RWPE2 (cell line): ENCODE measurements at regions not wholly inside any gene's neighbourhood (a gene's known extent, or its start where the extent isn't known, plus 50 kb on each side); places are given as distances from the start of the nearest gene placed in this dataset.

Source experiments
- ATAC-seq: fragments of 200-7000 bp; cut with Tn5 transposase; 3 replicates; pipeline ENCODE4 v1.9.1; 2021; ENCODE audit warnings: low read depth
- DNase-seq: peaks from one replicate; pipeline ENCODE4 v3.0.0-alpha.2; 2020; ENCODE audit warnings: low spot score
- H3K27ac ChIP-seq: fragments of 450-650 bp; 2 replicates; pipeline ENCODE4 v1.5.1; 2017; ENCODE audit warnings: mild to moderate bottlenecking; ENCODE audit not compliant: poor library complexity, severe bottlenecking
- H3K27me3 ChIP-seq: fragments of 250-450 bp; sonication (Bioruptor Pico); 2 replicates; pipeline ENCODE4 v1.5.1; 2021; ENCODE audit warnings: mild to moderate bottlenecking, moderate library complexity; ENCODE audit not compliant: insufficient read depth, poor library complexity, severe bottlenecking
- H3K36me3 ChIP-seq: fragments of 250-450 bp; sonication (Bioruptor Pico); 2 replicates; pipeline ENCODE4 v1.5.1; 2020; ENCODE audit warnings: low read depth, mild to moderate bottlenecking, moderate library complexity
- H3K4me1 ChIP-seq: fragments of 250-450 bp; sonication (Bioruptor Pico); 2 replicates; pipeline ENCODE4 v1.5.1; 2021; ENCODE audit warnings: mild to moderate bottlenecking, moderate library complexity; ENCODE audit not compliant: insufficient read depth, poor library complexity, severe bottlenecking
- H3K4me3 ChIP-seq: fragments of 250-450 bp; sonication (Bioruptor Pico); 2 replicates; pipeline ENCODE4 v1.5.1; 2021; ENCODE audit warnings: mild to moderate bottlenecking, moderate library complexity; ENCODE audit not compliant: severe bottlenecking
- H3K9me3 ChIP-seq: fragments of 250-450 bp; sonication (Bioruptor Pico); 2 replicates; pipeline ENCODE4 v1.5.1; 2021; ENCODE audit warnings: mild to moderate bottlenecking, moderate library complexity; ENCODE audit not compliant: severe bottlenecking
- CTCF ChIP-seq: fragments of 450-650 bp; IDR thresholded peaks from one replicate; pipeline ENCODE4 v1.5.1; 2017; ENCODE audit warnings: mild to moderate bottlenecking, moderate library complexity; ENCODE audit not compliant: poor library complexity, severe bottlenecking

DNA sequence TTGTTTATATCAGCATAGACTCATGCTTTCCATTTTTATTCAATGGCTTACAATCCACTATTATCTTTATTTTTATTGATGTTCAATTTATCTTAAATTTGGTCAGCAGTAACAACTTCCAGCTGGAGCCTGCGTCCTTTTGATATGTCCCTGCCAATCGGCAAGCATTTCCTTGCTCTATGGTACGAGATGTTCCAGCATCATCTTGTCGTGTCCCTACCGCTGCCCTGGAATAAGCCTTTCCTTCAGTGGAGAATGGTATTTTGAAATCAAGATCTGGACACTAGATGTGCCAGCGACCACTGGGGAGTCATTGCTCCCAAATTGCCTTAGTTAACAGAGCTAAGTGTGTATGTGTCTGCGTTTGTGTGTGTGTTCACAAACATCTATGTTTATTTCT is 151.6 kb upstream of the RGMB start:
- Histone ChIP-seq H3K4me1 (no peaks in the 10 kb centered on the region), H3K4me3 (no peak overlapping the region), H3K9me3 (no peaks in the 10 kb centered on the region), H3K36me3 (no peaks in the 10 kb centered on the region), H3K27ac (no peak overlapping the region), H3K27me3 (no peaks in the 10 kb centered on the region)
- no peak for TF ChIP-seq CTCF
- ATAC-seq, result no peak
- DNase-seq, result no peak

- no peak for DNase-seq
- no peaks in the 10 kb centered on the region for H3K9me3 ChIP-seq
- peak; percentile 56 for ATAC-seq
- H3K36me3 ChIP-seq, result no peaks in the 10 kb centered on the region
- H3K27ac ChIP-seq, result no peak overlapping the region
- H3K4me1 ChIP-seq, result no peaks in the 10 kb centered on the region
- H3K4me3 ChIP-seq, result no peak overlapping the region
- no peaks in the 10 kb centered on the region for H3K27me3 ChIP-seq
- no peak for TF ChIP-seq CTCF
Observed at GRCh38 chr5:98624145-98624880, 149.2 kb upstream of the RGMB start.

- TF ChIP-seq CTCF, result no peak
- no peak overlapping the region for H3K27ac ChIP-seq
- peaks cover 15% of the 10 kb centered on the region for H3K4me1 ChIP-seq
Observed at GRCh38 chr5:98627121-98627520, 146.3 kb upstream of the RGMB start.

DNA sequence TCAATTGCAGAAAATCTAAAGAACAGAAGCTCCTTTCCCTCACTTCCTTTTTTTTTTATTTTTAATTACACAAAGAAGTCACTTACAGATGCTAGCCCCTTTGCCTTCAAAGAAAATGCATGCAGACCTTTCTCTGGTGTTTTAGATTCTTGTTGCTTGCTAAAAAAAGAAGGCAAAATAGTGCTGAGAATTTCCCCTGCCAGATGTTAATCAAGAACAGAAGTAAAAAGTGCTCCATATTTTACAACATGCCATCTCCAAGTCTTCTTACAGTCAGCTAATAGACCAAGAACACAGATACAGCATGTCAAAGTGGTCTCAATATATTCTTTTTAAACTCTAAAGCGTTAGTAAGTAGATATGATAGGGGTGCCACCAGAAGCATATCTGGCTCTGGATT is 142.8 kb upstream of the RGMB start:
- H3K27ac ChIP-seq, result peak overlapping the region; percentile 87

More at GRCh38 chr5:98627121-98627520, 146.3 kb upstream of the RGMB start:
- Histone ChIP-seq H3K4me3 (no peak overlapping the region), H3K27me3 (no peaks in the 10 kb centered on the region), H3K9me3 (no peaks in the 10 kb centered on the region), H3K36me3 (no peaks in the 10 kb centered on the region)
- no peak for DNase-seq
- no peak for ATAC-seq

More for the DNA sequence above, 142.8 kb upstream of the RGMB start:
- no peak for TF ChIP-seq CTCF
- no peak for ATAC-seq
- no peaks in the 10 kb centered on the region for H3K9me3 ChIP-seq
- H3K4me3 ChIP-seq, result no peak overlapping the region
- peaks cover 19% of the 10 kb centered on the region for H3K4me1 ChIP-seq
- H3K27me3 ChIP-seq, result no peaks in the 10 kb centered on the region
- H3K36me3 ChIP-seq, result no peaks in the 10 kb centered on the region
- no peak for DNase-seq
